PC-3 (cell line): ENCODE measurements at regions not wholly inside any gene's neighbourhood (a gene's known extent, or its start where the extent isn't known, plus 50 kb on each side); places are given as distances from the start of the nearest gene placed in this dataset.

ENCODE experiments used
- ATAC-seq: fragments of 200-7000 bp; cut with Tn5 transposase; 2 replicates; pipeline ENCODE4 v1.9.1; 2020; ENCODE audit warnings: mild to moderate bottlenecking, moderate library complexity
- BruUV-seq: library from RNA; stranded (reverse); fragments of 400-500 nt; replicated peaks from 2 replicates; lab custom pipeline; 2021; lab: Mats Ljungman, UMichigan
- CTCF ChIA-PET: fragments of 300-600 bp; sonication (Branson Sonifier 250); formaldehyde crosslinking; loops from one replicate; lab custom pipeline; 2022; ENCODE audit warnings: antibody characterized with exemption; lab: Charles Lee
- POLR2A ChIA-PET: fragments of 300-600 bp; sonication (Branson Sonifier 250); formaldehyde crosslinking; loops from one replicate; lab custom pipeline; 2022; ENCODE audit warnings: antibody characterized with exemption; ENCODE audit not compliant: unreplicated experiment; lab: Charles Lee
- DNase-seq: peaks from one replicate; pipeline ENCODE4 v3.0.0-alpha.2; 2015
- H2AFZ ChIP-seq: fragments of 300-600 bp; sonication (generic); 2 replicates; pipeline ENCODE4 v1.6.0; 2016; ENCODE audit warnings: antibody characterized with exemption, low read length
- H3F3A ChIP-seq: fragments of 300-600 bp; sonication (generic); one replicate; pipeline ENCODE4 v1.6.0; 2017; ENCODE audit warnings: antibody characterized with exemption, low read length, control low read depth, mild to moderate bottlenecking; ENCODE audit not compliant: unreplicated experiment
- H3K27ac ChIP-seq: fragments of 300-600 bp; sonication (generic); 2 replicates; pipeline ENCODE4 v1.5.1; 2016; ENCODE audit warnings: mild to moderate bottlenecking, low read length
- H3K27me3 ChIP-seq: fragments of 300-600 bp; sonication (generic); 2 replicates; pipeline ENCODE4 v1.6.1; 2016; ENCODE audit warnings: low read length, mixed read lengths
- H3K36me3 ChIP-seq: fragments of 300-600 bp; sonication (generic); 2 replicates; pipeline ENCODE4 v1.6.1; 2016; ENCODE audit warnings: low read depth, mixed run types, low read length, mixed read lengths
- H3K4me1 ChIP-seq: fragments of 300-600 bp; sonication (generic); 2 replicates; pipeline ENCODE4 v1.5.1; 2016; ENCODE audit warnings: low read length; ENCODE audit not compliant: insufficient read depth
- H3K4me2 ChIP-seq: fragments of 300-600 bp; sonication (generic); 2 replicates; pipeline ENCODE4 v1.6.0; 2016; ENCODE audit warnings: low read length
- H3K4me3 ChIP-seq: fragments of 300-600 bp; sonication (generic); 2 replicates; pipeline ENCODE4 v1.5.1; 2016; ENCODE audit warnings: mild to moderate bottlenecking, low read length, mixed read lengths
- H3K79me2 ChIP-seq: fragments of 300-600 bp; sonication (generic); 2 replicates; pipeline ENCODE4 v1.6.1; 2017; ENCODE audit warnings: low read length, mixed read lengths
- H3K9ac ChIP-seq: fragments of 300-600 bp; sonication (generic); 2 replicates; pipeline ENCODE4 v1.6.0; 2016; ENCODE audit warnings: mild to moderate bottlenecking, low read length
- H3K9me2 ChIP-seq: fragments of 300-600 bp; sonication (generic); replicated peaks from 2 replicates; pipeline ENCODE4 v1.6.1; 2016; ENCODE audit warnings: mixed run types, low read length, mixed read lengths
- H3K9me3 ChIP-seq: fragments of 300-600 bp; sonication (generic); 2 replicates; pipeline ENCODE4 v1.6.1; 2016; ENCODE audit warnings: low read length, mixed read lengths
- H4K20me1 ChIP-seq: fragments of 300-600 bp; sonication (generic); 2 replicates; pipeline ENCODE4 v1.6.1; 2016; ENCODE audit warnings: low read length, mixed read lengths
- CTCF ChIP-seq: fragments of 300-600 bp; sonication (generic); conservative IDR thresholded peaks from 2 replicates; pipeline ENCODE4 v1.5.1; 2017; ENCODE audit warnings: antibody characterized with exemption, low read depth, mild to moderate bottlenecking, low read length
- EZH2 ChIP-seq: fragments of 300-600 bp; sonication (generic); IDR thresholded peaks from one replicate; pipeline ENCODE4 v1.6.1; 2017; ENCODE audit warnings: antibody characterized with exemption, mild to moderate bottlenecking, low read length; ENCODE audit not compliant: unreplicated experiment
- EZH2phosphoT487 ChIP-seq: fragments of 300-600 bp; sonication (generic); IDR thresholded peaks from 2 replicates; pipeline ENCODE4 v1.6.1; 2018; ENCODE audit warnings: mild to moderate bottlenecking, antibody characterized with exemption, low read length, borderline replicate concordance
- intact Hi-C: fragments of 100-400 bp; cut with micrococcal nuclease; formaldehyde crosslinking; loops from 2 replicates; pipeline ENCODE4 v1.9.0; 2023

- Histone ChIP-seq H3F3A (no peaks in the 10 kb centered on the region), H3K36me3 (no peaks in the 10 kb centered on the region), H3K9ac (no peak overlapping the region), H3K4me2 (no peak overlapping the region), H3K9me2 (no peaks in the 10 kb centered on the region), H3K4me3 (no peak overlapping the region), H3K79me2 (no peaks in the 10 kb centered on the region), H3K27me3 (no peaks in the 10 kb centered on the region), H4K20me1 (no peaks in the 10 kb centered on the region), H3K9me3 (no peaks in the 10 kb centered on the region), H3K27ac (no peak overlapping the region), H2AFZ (no peak overlapping the region), H3K4me1 (peaks cover 16% of the 10 kb centered on the region)
- no TSS peak for BruUV-seq
- DNase-seq (no peak), ATAC-seq (no peak)
- CTCF ChIA-PET: no interaction called here
- intact Hi-C loops: no loop called here
- POLR2A ChIA-PET: no interaction called here
- TF ChIP-seq CTCF (no peak), EZH2 (no peak), EZH2phosphoT487 (no peak)
These were observed 56.4 kb upstream of the C1GALT1 start for GRCh38 chr7:7125963-7126362.

- DNase-seq: no peak
- Histone ChIP-seq H2AFZ (no peak overlapping the region), H3K9ac (no peak overlapping the region), H3K9me3 (no peaks in the 10 kb centered on the region), H3K27me3 (no peaks in the 10 kb centered on the region), H3K79me2 (no peaks in the 10 kb centered on the region), H3K36me3 (no peaks in the 10 kb centered on the region), H4K20me1 (no peaks in the 10 kb centered on the region), H3K4me3 (no peak overlapping the region), H3K9me2 (no peaks in the 10 kb centered on the region), H3K4me2 (no peak overlapping the region), H3F3A (no peaks in the 10 kb centered on the region), H3K4me1 (peaks cover 7% of the 10 kb centered on the region), H3K27ac (no peak overlapping the region)
- intact Hi-C loops: no loop called here
- no peak for ATAC-seq
- CTCF ChIA-PET: no interaction called here
- TF ChIP-seq EZH2phosphoT487 (no peak), EZH2 (no peak), CTCF (no peak)
- BruUV-seq: no TSS peak
- POLR2A ChIA-PET: no interaction called here
These were observed 54.6 kb upstream of the C1GALT1 start for GRCh38 chr7:7127773-7128172.

- CTCF ChIA-PET: no interaction called here
- no peaks in the 10 kb centered on the region for H3K79me2 ChIP-seq
- no peak overlapping the region for H2AFZ ChIP-seq
- H3K4me1 ChIP-seq: no peaks in the 10 kb centered on the region
- no peak overlapping the region for H3K9ac ChIP-seq
- no peaks in the 10 kb centered on the region for H4K20me1 ChIP-seq
- no peaks in the 10 kb centered on the region for H3K9me3 ChIP-seq
- POLR2A ChIA-PET: no interaction called here
- intact Hi-C loops: no loop called here
- H3K27ac ChIP-seq: no peak overlapping the region
- H3F3A ChIP-seq: no peaks in the 10 kb centered on the region
- BruUV-seq: no TSS peak
- H3K4me2 ChIP-seq: no peak overlapping the region
- H3K9me2 ChIP-seq: no peaks in the 10 kb centered on the region
- ATAC-seq (no peak), DNase-seq (no peak)
- no peak overlapping the region for H3K4me3 ChIP-seq
- TF ChIP-seq EZH2phosphoT487 (no peak), EZH2 (no peak), CTCF (no peak)
- no peaks in the 10 kb centered on the region for H3K36me3 ChIP-seq
- H3K27me3 ChIP-seq: no peaks in the 10 kb centered on the region
These were observed 53.0 kb upstream of the C1GALT1 start for GRCh38 chr7:7129381-7129780.
